Neural cell (in vitro differentiated cells): ENCODE measurements at regions not wholly inside any gene's neighbourhood (a gene's known extent, or its start where the extent isn't known, plus 50 kb on each side); places are given as distances from the start of the nearest gene placed in this dataset.

Source experiments
- H2AFZ ChIP-seq: fragments of 200-600, 300-800 bp; sonication (generic), shearing (Covaris generic); 2 replicates; pipeline ENCODE4 v1.6.0; 2014; ENCODE audit warnings: low read depth, mild to moderate bottlenecking, antibody characterized with exemption, low read length, moderate library complexity
- H3F3A ChIP-seq: fragments of 200-600 bp; shearing (Covaris generic); 2 replicates; pipeline ENCODE4 v1.6.1; 2016; ENCODE audit warnings: mild to moderate bottlenecking, moderate library complexity, mixed read lengths, antibody characterized with exemption, low read length; ENCODE audit not compliant: insufficient read depth, poor library complexity, severe bottlenecking
- H3K27ac ChIP-seq: fragments of 200-600, 300-800 bp; sonication (generic), shearing (Covaris generic); 2 replicates; pipeline ENCODE4 v1.5.1; 2014; ENCODE audit warnings: mild to moderate bottlenecking, low read length, moderate library complexity
- H3K27me3 ChIP-seq: fragments of 300-800, 200-600 bp; sonication (generic), shearing (Covaris generic); 2 replicates; pipeline ENCODE4 v1.6.0; 2014; ENCODE audit warnings: mild to moderate bottlenecking, low read depth, low read length, moderate library complexity; ENCODE audit not compliant: insufficient read depth
- H3K36me3 ChIP-seq: fragments of 300-800, 200-600 bp; sonication (generic), shearing (Covaris generic); 2 replicates; pipeline ENCODE4 v1.5.1; 2014; ENCODE audit warnings: mild to moderate bottlenecking, antibody characterized with exemption, low read length, moderate library complexity; ENCODE audit not compliant: insufficient read depth
- H3K4me2 ChIP-seq: fragments of 300-800, 200-600 bp; sonication (generic), shearing (Covaris generic); 2 replicates; pipeline ENCODE4 v1.6.0; 2014; ENCODE audit warnings: mild to moderate bottlenecking, low read length
- H3K4me3 ChIP-seq: fragments of 300-800, 200-600 bp; sonication (generic), shearing (Covaris generic); 2 replicates; pipeline ENCODE4 v1.5.1; 2014; ENCODE audit warnings: mild to moderate bottlenecking, low read length, moderate library complexity
- H3K79me2 ChIP-seq: fragments of 200-600 bp; shearing (Covaris generic); replicated peaks from 2 replicates; pipeline ENCODE4 v1.6.0; 2014; ENCODE audit warnings: mild to moderate bottlenecking, low read length, moderate library complexity; ENCODE audit not compliant: insufficient read depth
- H3K9ac ChIP-seq: fragments of 300-800, 200-600 bp; sonication (generic), shearing (Covaris generic); 2 replicates; pipeline ENCODE4 v1.6.1; 2016; ENCODE audit warnings: mild to moderate bottlenecking, low read length, mixed read lengths
- H3K9me2 ChIP-seq: fragments of 200-600 bp; shearing (Covaris generic); 2 replicates; pipeline ENCODE4 v1.6.1; 2016; ENCODE audit warnings: mild to moderate bottlenecking, low read length, mixed read lengths; ENCODE audit not compliant: insufficient read depth
- H3K9me3 ChIP-seq: fragments of 200-600, 300-800 bp; sonication (generic), shearing (Covaris generic); 2 replicates; pipeline ENCODE4 v1.6.1; 2016; ENCODE audit warnings: mild to moderate bottlenecking, mixed run types, low read length, moderate library complexity, mixed read lengths
- H4K20me1 ChIP-seq: fragments of 200-600 bp; shearing (Covaris generic); 2 replicates; pipeline ENCODE4 v1.6.1; 2016; ENCODE audit warnings: mild to moderate bottlenecking, mixed run types; ENCODE audit not compliant: insufficient read depth
- CTCF ChIP-seq: fragments of 450-650 bp; IDR thresholded peaks from 2 replicates; pipeline ENCODE4 v1.5.1; 2014; ENCODE audit warnings: antibody characterized with exemption, mild to moderate bottlenecking, moderate library complexity; ENCODE audit not compliant: poor library complexity, severe bottlenecking
- MXI1 ChIP-seq: fragments of 450-650 bp; conservative IDR thresholded peaks from 2 replicates; pipeline ENCODE4 v1.6.1; 2014; ENCODE audit warnings: antibody characterized with exemption, mild to moderate bottlenecking; ENCODE audit not compliant: poor library complexity, severe bottlenecking
- POLR2AphosphoS5 ChIP-seq: IDR thresholded peaks from 2 replicates; pipeline ENCODE4 v1.6.1; 2012
- RAD21 ChIP-seq: fragments of 450-650 bp; conservative IDR thresholded peaks from 2 replicates; pipeline ENCODE4 v1.6.1; 2014; ENCODE audit warnings: antibody characterized with exemption, mild to moderate bottlenecking, moderate library complexity
- REST ChIP-seq: IDR thresholded peaks from 2 replicates; pipeline ENCODE4 v1.6.1; 2012; ENCODE audit warnings: borderline replicate concordance
- SMC3 ChIP-seq: fragments of 450-650 bp; conservative IDR thresholded peaks from 2 replicates; pipeline ENCODE4 v1.6.1; 2014; ENCODE audit warnings: antibody characterized with exemption, mild to moderate bottlenecking, moderate library complexity; ENCODE audit not compliant: poor library complexity
- TAF1 ChIP-seq: IDR thresholded peaks from 2 replicates; pipeline ENCODE4 v1.6.1; 2012; ENCODE audit warnings: low read depth

- no peak overlapping the region for H3K4me2 ChIP-seq
- TF ChIP-seq REST (no peak), CTCF (no peak), RAD21 (no peak), TAF1 (no peak), MXI1 (no peak)
- no peaks in the 10 kb centered on the region for H3F3A ChIP-seq
- no peak overlapping the region for H3K27ac ChIP-seq
- no peaks in the 10 kb centered on the region for H3K79me2 ChIP-seq
- H3K9me2 ChIP-seq = no peaks in the 10 kb centered on the region
- H3K9ac ChIP-seq = no peak overlapping the region
- no peaks in the 10 kb centered on the region for H4K20me1 ChIP-seq
- H3K27me3 ChIP-seq = no peaks in the 10 kb centered on the region
- H3K9me3 ChIP-seq = no peaks in the 10 kb centered on the region
- H2AFZ ChIP-seq = no peak overlapping the region
- H3K4me3 ChIP-seq = no peak overlapping the region
- no peaks in the 10 kb centered on the region for H3K36me3 ChIP-seq
Measured at GRCh38 chr2:195181059-195181705, 475.8 kb upstream of the SLC39A10 start.

- Histone ChIP-seq H3K79me2 (no peaks in the 10 kb centered on the region), H3K9ac (no peak overlapping the region), H3K9me3 (peaks cover 3% of the 10 kb centered on the region), H4K20me1 (no peaks in the 10 kb centered on the region), H3K4me2 (no peak overlapping the region), H2AFZ (no peak overlapping the region), H3K27ac (no peak overlapping the region), H3K4me3 (no peak overlapping the region), H3K9me2 (no peaks in the 10 kb centered on the region), H3F3A (no peaks in the 10 kb centered on the region), H3K27me3 (no peaks in the 10 kb centered on the region), H3K36me3 (no peaks in the 10 kb centered on the region)
- no peak for TF ChIP-seq MXI1
- TF ChIP-seq TAF1 = no peak
- TF ChIP-seq CTCF = no peak
Measured at GRCh38 chr2:195168369-195168768, 488.7 kb upstream of the SLC39A10 start.

- Histone ChIP-seq H3K4me3 (no peak overlapping the region), H3K4me2 (no peak overlapping the region), H3K79me2 (no peaks in the 10 kb centered on the region), H3K27ac (no peak overlapping the region), H4K20me1 (no peaks in the 10 kb centered on the region), H3K9me2 (no peaks in the 10 kb centered on the region), H3K9me3 (peaks cover 3% of the 10 kb centered on the region), H3K36me3 (no peaks in the 10 kb centered on the region), H3K9ac (no peak overlapping the region), H2AFZ (no peak overlapping the region), H3K27me3 (no peaks in the 10 kb centered on the region), H3F3A (no peaks in the 10 kb centered on the region)
- TF ChIP-seq CTCF (no peak), SMC3 (no peak), REST (no peak), POLR2AphosphoS5 (no peak), MXI1 (no peak), RAD21 (no peak)
Measured at GRCh38 chr2:195164930-195165329, 492.1 kb upstream of the SLC39A10 start.
